Fibroblast of lung (primary cell): ENCODE measurements at regions not wholly inside any gene's neighbourhood (a gene's known extent, or its start where the extent isn't known, plus 50 kb on each side); places are given as distances from the start of the nearest gene placed in this dataset.

ENCODE experiments used
- EZH2 ChIP-seq: IDR thresholded peaks from 2 replicates; pipeline ENCODE4 v1.5.1; 2012; ENCODE audit warnings: low read length, control low read depth, mild to moderate bottlenecking; ENCODE audit errors: missing control alignments
- TF ChIP-seq, protein P1 (sequence below), 2 donors: IDR thresholded peaks in 1 of 2; conservative IDR thresholded peaks in 1 of 2; 1 replicate in 1 of 2; 2 replicates in 1 of 2; pipeline ENCODE4 v1.5.1; 2011 to 2012; ENCODE audit warnings: low read length in 2 of 2, control low read depth in 1 of 2, inconsistent platforms in 1 of 2, low read depth in 1 of 2, mild to moderate bottlenecking in 1 of 2

DNA sequence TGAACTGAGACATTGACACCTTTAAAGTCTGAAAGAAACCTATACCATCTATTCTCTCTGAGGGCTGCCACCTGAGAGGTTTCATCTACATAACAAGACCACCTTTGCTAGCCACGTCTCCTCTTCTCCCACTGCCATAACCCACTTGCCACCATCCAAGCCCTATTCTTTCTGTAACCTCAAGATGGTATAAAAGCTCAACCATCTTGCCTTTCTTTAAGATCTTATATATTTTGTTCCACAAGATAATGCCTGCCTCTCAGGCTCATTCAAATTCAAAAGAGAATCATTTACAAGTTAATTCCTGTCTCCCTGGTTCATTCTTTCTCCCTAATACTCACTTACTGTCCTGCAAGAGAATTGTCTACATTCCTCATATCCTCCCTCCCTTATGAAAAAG lies 192.5 kb downstream of the OTOR start:
- TF ChIP-seq, protein P1, sequence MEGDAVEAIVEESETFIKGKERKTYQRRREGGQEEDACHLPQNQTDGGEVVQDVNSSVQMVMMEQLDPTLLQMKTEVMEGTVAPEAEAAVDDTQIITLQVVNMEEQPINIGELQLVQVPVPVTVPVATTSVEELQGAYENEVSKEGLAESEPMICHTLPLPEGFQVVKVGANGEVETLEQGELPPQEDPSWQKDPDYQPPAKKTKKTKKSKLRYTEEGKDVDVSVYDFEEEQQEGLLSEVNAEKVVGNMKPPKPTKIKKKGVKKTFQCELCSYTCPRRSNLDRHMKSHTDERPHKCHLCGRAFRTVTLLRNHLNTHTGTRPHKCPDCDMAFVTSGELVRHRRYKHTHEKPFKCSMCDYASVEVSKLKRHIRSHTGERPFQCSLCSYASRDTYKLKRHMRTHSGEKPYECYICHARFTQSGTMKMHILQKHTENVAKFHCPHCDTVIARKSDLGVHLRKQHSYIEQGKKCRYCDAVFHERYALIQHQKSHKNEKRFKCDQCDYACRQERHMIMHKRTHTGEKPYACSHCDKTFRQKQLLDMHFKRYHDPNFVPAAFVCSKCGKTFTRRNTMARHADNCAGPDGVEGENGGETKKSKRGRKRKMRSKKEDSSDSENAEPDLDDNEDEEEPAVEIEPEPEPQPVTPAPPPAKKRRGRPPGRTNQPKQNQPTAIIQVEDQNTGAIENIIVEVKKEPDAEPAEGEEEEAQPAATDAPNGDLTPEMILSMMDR (conservative IDR thresholded peaks at IDR 0.05 in 1 of 2, IDR thresholded peaks at IDR 0.05 in 1 of 2; ENCODE audit: low read depth in 1 of 2, low read length in 2 of 2) = no peak
- TF ChIP-seq EZH2 = no peak
